ENCODE measurements at regions not wholly inside any gene's neighbourhood (a gene's known extent, or its start where the extent isn't known, plus 50 kb on each side); places are given as distances from the start of the nearest gene placed in this dataset.

GRCh38 chr11:11789735-11790369, 51.9 kb upstream of the USP47 start:
- no peak for DNase-seq

- DNase-seq, result no peak
Measured at GRCh38 chr11:11788063-11788710, 53.6 kb upstream of the USP47 start.

GRCh38 chr11:11787305-11788062, 54.3 kb upstream of the USP47 start:
- DNase-seq, result peak; percentile 72

- DNase-seq, result peak; percentile 4
Measured at GRCh38 chr11:11786771-11787170, 55.0 kb upstream of the USP47 start.

- no peak for DNase-seq
Measured at GRCh38 chr11:11786234-11786633, 55.5 kb upstream of the USP47 start.

GRCh38 chr11:11782532-11783110, 59.2 kb upstream of the USP47 start:
- DNase-seq, result no peak

GRCh38 chr11:11780858-11781257, 60.9 kb upstream of the USP47 start:
- DNase-seq, result no peak

GRCh38 chr11:11779975-11780374, 61.8 kb upstream of the USP47 start:
- DNase-seq, result no peak

- no peak for DNase-seq
Measured at GRCh38 chr11:11777897-11778296, 63.9 kb upstream of the USP47 start.

- no peak for DNase-seq
Measured at GRCh38 chr11:11776714-11777113, 65.1 kb upstream of the USP47 start.

- no peak for DNase-seq
Measured at GRCh38 chr11:11774928-11775327, 66.8 kb upstream of the USP47 start.

- no peak for DNase-seq
Measured at GRCh38 chr11:11772865-11773515, 68.8 kb upstream of the USP47 start.

- DNase-seq, result no peak
Measured at GRCh38 chr11:11770921-11771486, 70.8 kb upstream of the USP47 start.

GRCh38 chr11:11770296-11770695, 71.5 kb upstream of the USP47 start:
- no peak for DNase-seq

GRCh38 chr11:11769782-11770181, 72.0 kb upstream of the USP47 start:
- DNase-seq, result no peak

GRCh38 chr11:11769362-11769761, 72.4 kb upstream of the USP47 start:
- DNase-seq, result no peak

- DNase-seq, result no peak
Measured at GRCh38 chr11:11764423-11764803, 77.4 kb upstream of the USP47 start.

- DNase-seq, result no peak
Measured at GRCh38 chr11:11763796-11764422, 77.9 kb upstream of the USP47 start.

- DNase-seq, result no peak
Measured at GRCh38 chr11:11760838-11761237, 80.9 kb upstream of the USP47 start.

- DNase-seq, result no peak
Measured at GRCh38 chr11:11758603-11759196, 83.1 kb upstream of the USP47 start.

- no peak for DNase-seq
Measured at GRCh38 chr11:11757909-11758308, 83.9 kb upstream of the USP47 start.

- DNase-seq, result no peak
Measured at GRCh38 chr11:11756718-11757117, 85.1 kb upstream of the USP47 start.
